ENCODE measurements at regions not wholly inside any gene's neighbourhood (a gene's known extent, or its start where the extent isn't known, plus 50 kb on each side); places are given as distances from the start of the nearest gene placed in this dataset.

DNA sequence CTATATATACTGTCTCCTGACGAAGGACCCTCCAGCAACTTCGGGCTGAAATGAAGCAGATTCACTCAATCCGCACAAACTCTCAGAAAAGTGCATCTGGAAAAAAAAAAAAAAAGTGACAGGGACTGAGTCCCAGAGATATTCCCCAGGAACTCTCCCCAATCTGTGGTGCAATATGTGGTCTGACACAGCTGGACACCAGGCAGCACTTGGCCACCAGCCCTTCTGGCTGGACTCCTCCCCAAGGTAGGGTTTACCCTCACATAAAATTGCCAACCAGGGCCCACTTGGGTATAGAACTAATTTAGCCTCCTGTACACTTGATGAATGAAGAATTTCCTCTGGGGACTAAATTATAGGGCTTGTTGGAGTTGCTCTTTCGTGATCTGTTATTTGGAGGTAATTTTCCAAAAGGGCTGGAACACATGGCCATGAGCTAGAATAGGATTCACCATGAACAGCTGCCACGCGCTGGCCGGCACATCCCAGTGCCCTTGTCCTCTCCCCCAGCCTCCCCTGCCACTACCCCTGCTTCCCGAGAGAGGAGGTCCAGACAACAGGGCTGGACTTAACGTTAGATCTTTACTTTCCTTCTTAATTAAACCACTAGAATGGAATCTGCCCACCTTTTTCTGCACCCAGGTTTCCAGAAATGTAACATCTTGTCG lies 379.2 kb downstream of the BMP2 start:
- 80% methylated on average over 10 of the region's 10 CpGs for WGBS
- no peaks in the 10 kb centered on the region for H3K4me1 ChIP-seq (replicated peaks)
- intact Hi-C loops (cut with DNase I), result no loop called here
- no peak for DNase-seq (ENCODE audit: low spot score)
- H3K9me3 ChIP-seq, result no peaks in the 10 kb centered on the region
- no peak overlapping the region for H3K27ac ChIP-seq
- H3K27me3 ChIP-seq (replicated peaks; ENCODE audit: insufficient read depth), result no peaks in the 10 kb centered on the region
- no peaks in the 10 kb centered on the region for H3K36me3 ChIP-seq
- H3K4me3 ChIP-seq, result no peak overlapping the region
- TF ChIP-seq, protein P1, sequence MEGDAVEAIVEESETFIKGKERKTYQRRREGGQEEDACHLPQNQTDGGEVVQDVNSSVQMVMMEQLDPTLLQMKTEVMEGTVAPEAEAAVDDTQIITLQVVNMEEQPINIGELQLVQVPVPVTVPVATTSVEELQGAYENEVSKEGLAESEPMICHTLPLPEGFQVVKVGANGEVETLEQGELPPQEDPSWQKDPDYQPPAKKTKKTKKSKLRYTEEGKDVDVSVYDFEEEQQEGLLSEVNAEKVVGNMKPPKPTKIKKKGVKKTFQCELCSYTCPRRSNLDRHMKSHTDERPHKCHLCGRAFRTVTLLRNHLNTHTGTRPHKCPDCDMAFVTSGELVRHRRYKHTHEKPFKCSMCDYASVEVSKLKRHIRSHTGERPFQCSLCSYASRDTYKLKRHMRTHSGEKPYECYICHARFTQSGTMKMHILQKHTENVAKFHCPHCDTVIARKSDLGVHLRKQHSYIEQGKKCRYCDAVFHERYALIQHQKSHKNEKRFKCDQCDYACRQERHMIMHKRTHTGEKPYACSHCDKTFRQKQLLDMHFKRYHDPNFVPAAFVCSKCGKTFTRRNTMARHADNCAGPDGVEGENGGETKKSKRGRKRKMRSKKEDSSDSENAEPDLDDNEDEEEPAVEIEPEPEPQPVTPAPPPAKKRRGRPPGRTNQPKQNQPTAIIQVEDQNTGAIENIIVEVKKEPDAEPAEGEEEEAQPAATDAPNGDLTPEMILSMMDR (IDR thresholded peaks at IDR 0.05), result no peak
- TF ChIP-seq POLR2AphosphoS5 (IDR thresholded peaks at IDR 0.05), result no peak
- TF ChIP-seq POLR2A (IDR thresholded peaks at IDR 0.05), result no peak

DNA sequence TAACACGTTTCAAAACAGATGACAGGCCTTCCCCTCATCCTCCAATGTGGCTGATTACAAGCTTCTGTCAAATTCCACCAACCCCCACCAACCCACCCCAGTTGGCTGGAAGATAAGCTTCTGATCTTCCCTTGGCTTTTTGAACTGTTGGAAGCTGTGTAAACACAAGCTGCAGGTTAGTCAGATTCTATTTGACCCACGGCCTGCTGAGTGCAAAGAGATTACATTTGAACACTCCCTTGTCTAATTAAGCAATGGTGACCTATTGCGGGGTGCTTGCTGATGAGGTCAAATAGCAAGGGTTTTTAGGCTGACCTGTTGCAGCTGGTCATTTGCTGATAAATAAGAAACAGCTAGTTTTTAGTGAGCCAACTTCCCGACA lies 379.7 kb downstream of the BMP2 start:
- H3K9me3 ChIP-seq, result no peaks in the 10 kb centered on the region
- DNase-seq (ENCODE audit: low spot score), result no peak
- WGBS, result 69% methylated on average over 4 of the region's 4 CpGs
- H3K27ac ChIP-seq, result no peak overlapping the region
- intact Hi-C loops (cut with DNase I), result no loop called here
- no peak overlapping the region for H3K4me3 ChIP-seq
- H3K27me3 ChIP-seq (replicated peaks; ENCODE audit: insufficient read depth), result no peaks in the 10 kb centered on the region
- TF ChIP-seq POLR2A (IDR thresholded peaks at IDR 0.05), result no peak
- TF ChIP-seq, protein P1 (IDR thresholded peaks at IDR 0.05), result no peak
- TF ChIP-seq POLR2AphosphoS5 (IDR thresholded peaks at IDR 0.05), result no peak
- H3K4me1 ChIP-seq (replicated peaks), result no peaks in the 10 kb centered on the region
- no peaks in the 10 kb centered on the region for H3K36me3 ChIP-seq

DNA sequence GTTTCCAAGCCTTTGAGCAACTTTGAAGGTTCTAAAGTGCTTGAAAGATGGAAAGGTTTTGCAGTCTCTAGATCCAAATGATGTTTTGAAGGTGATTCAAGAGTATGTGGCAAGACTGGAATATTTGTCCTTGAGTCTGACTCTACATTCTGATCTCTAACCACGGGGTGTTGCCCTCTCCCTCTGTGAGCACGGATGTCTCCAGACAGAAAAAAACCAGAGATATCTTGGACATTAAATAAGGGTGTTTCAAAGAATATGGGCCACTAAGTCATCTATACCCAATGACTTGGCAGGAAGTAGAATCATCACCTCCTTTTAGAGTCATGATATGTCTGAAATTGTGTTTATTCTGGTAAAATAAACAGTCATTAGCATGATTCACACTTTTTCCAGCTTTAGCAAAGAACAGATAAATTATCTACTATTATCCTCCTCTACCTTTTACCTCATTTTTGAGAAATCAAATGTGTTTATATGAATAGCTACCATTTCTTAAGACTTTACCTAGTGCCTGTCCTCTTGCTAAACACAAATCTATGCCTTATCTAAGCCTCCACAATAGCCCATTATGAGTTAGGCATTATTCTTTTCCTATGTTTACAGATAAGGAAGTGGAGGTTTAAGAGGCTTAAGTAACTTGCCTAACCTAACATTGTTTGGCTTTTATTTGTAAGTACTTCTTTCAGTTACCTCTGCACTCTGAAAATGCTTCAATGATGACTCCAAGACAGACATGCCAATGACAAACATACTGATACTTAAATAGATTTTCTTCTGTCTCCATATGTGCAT lies 384.4 kb downstream of the BMP2 start:
- Histone ChIP-seq H3K9me3 (no peaks in the 10 kb centered on the region), H3K4me1 (replicated peaks) (no peaks in the 10 kb centered on the region), H3K4me3 (no peak overlapping the region), H3K27ac (no peak overlapping the region), H3K27me3 (replicated peaks; ENCODE audit: insufficient read depth) (no peaks in the 10 kb centered on the region), H3K36me3 (no peaks in the 10 kb centered on the region)
- no peak for DNase-seq (ENCODE audit: low spot score)
- TF ChIP-seq, protein P1 (IDR thresholded peaks at IDR 0.05), result no peak
- TF ChIP-seq POLR2AphosphoS5 (IDR thresholded peaks at IDR 0.05) (no peak), POLR2A (IDR thresholded peaks at IDR 0.05) (no peak)
- WGBS, result 51% methylated on average over 2 of the region's 2 CpGs
- intact Hi-C loops (cut with DNase I), result no loop called here

DNA sequence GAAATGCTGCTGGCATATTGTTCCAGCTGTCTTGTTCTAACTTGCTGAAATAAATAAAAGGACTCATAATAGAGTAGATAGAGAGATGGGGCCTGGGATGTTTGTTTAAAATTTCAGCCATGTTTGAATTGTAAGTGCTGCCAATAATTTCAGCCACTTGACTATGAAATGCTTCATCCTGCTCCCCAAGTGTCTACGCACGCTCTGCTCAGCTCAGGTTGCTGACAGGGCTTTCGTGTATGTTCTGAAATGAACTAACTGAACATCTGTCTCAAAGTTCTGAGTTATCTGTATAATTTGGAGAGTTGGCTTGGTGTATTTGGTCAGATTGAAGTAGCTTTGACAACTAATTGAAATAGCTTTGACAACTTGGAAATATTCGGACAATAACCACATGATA lies 387.8 kb downstream of the BMP2 start:
- DNase-seq (ENCODE audit: low spot score), result no peak
- TF ChIP-seq POLR2AphosphoS5 (IDR thresholded peaks at IDR 0.05) (no peak), POLR2A (IDR thresholded peaks at IDR 0.05) (no peak)
- TF ChIP-seq, protein P1 (IDR thresholded peaks at IDR 0.05), result no peak
- H3K4me3 ChIP-seq, result no peak overlapping the region
- H3K9me3 ChIP-seq, result no peaks in the 10 kb centered on the region
- 58% methylated on average over 4 of the region's 4 CpGs for WGBS
- intact Hi-C loops (cut with DNase I), result no loop called here
- no peaks in the 10 kb centered on the region for H3K4me1 ChIP-seq (replicated peaks)
- no peaks in the 10 kb centered on the region for H3K27me3 ChIP-seq (replicated peaks; ENCODE audit: insufficient read depth)
- no peak overlapping the region for H3K27ac ChIP-seq
- H3K36me3 ChIP-seq, result no peaks in the 10 kb centered on the region

DNA sequence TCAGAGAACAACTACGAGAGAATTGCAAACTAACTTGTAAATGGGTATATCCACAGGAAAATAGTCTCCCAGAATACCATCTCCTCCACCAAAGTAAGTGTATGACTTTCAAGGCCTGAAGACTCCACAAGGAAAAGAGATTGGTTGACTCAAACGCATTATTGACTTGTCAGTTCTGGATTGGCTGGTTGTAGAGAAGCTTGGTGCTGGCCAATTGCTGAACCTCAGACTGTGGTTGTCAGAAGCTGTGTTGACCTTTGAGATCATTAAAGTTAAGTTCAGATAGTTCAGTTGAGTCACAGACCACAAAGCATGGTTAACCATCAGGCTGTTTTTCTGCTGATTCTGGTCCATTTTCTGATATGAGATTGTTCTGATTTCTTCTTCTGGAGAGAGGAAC lies 388.3 kb downstream of the BMP2 start:
- Histone ChIP-seq H3K4me1 (replicated peaks) (no peaks in the 10 kb centered on the region), H3K27ac (no peak overlapping the region), H3K36me3 (no peaks in the 10 kb centered on the region), H3K9me3 (no peaks in the 10 kb centered on the region), H3K27me3 (replicated peaks; ENCODE audit: insufficient read depth) (no peaks in the 10 kb centered on the region), H3K4me3 (no peak overlapping the region)
- DNase-seq (ENCODE audit: low spot score), result no peak
- WGBS, result 90% methylated on average over 2 of the region's 2 CpGs
- intact Hi-C loops (cut with DNase I), result no loop called here
- TF ChIP-seq, protein P1 (IDR thresholded peaks at IDR 0.05), result no peak
- TF ChIP-seq POLR2AphosphoS5 (IDR thresholded peaks at IDR 0.05) (no peak), POLR2A (IDR thresholded peaks at IDR 0.05) (no peak)
